ENCODE measurements at regions not wholly inside any gene's neighbourhood (a gene's known extent, or its start where the extent isn't known, plus 50 kb on each side); places are given as distances from the start of the nearest gene placed in this dataset.
"Not testable (repeated sequence)": the region's sequence is repeated elsewhere in the genome, so short reads cannot be mapped to it uniquely, and the experiment has no call there.

GRCh38 chr5:51172903-51173626, 210.2 kb upstream of the ISL1 start:
- DNase-seq = peak; percentile 94

DNA sequence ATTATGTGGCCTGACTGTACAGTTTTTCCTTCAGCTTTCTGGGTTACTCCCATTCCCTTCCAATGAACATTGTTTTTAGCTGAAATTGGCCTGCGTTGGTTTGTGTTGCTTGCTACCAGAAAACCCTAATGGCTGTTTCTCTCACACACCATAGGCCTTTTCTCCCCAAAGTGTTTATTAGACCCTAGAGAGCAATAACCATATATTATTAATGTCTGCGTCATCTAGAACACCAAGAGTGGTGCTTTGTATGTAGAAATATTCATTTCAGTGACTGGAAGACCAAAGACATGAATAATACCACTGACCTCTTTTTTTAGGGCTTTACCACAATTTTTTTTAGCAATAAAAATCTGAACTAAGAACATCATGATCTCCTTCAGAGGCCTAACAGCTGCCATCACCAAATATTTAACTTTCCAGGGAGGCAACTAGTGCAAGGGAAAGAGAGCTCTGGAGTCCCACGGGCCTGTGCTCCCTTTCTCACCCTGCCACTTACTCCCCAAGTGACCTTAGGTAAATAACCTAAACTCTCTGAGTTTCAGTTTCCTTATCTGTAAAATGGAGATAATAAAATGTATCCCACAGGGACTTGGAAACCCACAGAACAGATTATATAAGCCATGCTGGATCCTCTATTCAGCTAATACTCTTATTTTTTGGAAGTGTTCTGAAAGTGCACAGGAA, 201.9 kb upstream of the ISL1 start:
- no peak for DNase-seq

DNA sequence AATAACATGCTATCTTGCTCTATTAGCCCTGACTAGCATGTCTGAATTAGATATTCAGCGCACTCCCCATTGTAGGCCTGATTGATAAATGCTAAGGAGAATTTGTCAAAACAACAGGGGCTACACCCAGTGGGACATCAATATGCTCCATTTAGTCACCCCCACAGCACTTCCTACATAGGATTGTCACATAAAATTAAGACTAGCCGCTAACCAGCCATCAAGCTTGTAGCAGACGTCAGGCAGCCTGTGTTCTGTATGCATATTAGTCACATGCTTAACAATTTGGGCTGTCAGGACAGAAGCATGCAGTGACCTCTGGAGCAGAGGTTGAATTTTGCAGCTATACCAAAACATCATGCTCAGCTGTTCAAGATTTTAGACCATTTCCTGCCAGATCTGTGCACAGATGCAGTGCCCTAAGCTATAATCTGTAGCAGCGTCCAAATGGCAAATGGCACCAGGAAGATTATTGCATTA, 197.4 kb upstream of the ISL1 start:
- peak; percentile 61 for DNase-seq

DNA sequence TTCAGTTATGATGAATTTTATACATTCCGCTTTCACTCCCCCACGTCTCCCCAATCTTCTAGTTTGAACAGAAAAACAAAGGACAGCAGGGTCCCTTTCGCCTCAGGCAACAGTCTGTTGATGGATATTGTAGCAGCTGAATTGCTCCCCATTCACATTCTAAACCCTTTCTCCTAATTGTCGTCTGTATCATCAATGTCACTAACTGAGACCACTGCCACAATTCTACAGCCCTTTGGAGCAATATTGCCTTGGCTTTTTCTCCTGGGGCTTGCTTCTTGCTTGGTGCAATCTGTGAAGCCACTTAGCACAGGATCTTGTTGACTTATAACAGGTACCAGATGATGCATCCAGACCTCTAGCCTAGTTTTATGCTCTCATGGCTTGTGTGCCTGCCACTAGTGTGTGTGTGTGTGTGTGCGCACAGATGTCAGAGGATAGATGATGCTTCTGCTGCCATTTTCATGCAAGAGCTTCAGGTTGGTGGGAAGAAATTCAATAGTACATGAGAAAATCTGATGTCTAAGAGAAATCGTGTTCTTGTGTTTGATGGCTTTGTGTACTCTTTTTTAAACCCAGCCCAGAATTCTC, 195.2 kb upstream of the ISL1 start:
- peak; percentile 52 for DNase-seq

GRCh38 chr5:51194671-51195070, 188.6 kb upstream of the ISL1 start:
- DNase-seq = peak; percentile 91

GRCh38 chr5:51201024-51201423, 182.2 kb upstream of the ISL1 start:
- DNase-seq = no peak

GRCh38 chr5:51201708-51202107, 181.5 kb upstream of the ISL1 start:
- no peak for DNase-seq

- no peak for DNase-seq
Observed at GRCh38 chr5:51202161-51202560, 181.1 kb upstream of the ISL1 start.

- DNase-seq = no peak
Observed at GRCh38 chr5:51203598-51203997, 179.7 kb upstream of the ISL1 start.

- DNase-seq = no peak
Observed at GRCh38 chr5:51208296-51208695, 175.0 kb upstream of the ISL1 start.

GRCh38 chr5:51214746-51215145, 168.5 kb upstream of the ISL1 start:
- DNase-seq = no peak

GRCh38 chr5:51225789-51226742, 157.2 kb upstream of the ISL1 start:
- DNase-seq = peak; percentile 61

DNA sequence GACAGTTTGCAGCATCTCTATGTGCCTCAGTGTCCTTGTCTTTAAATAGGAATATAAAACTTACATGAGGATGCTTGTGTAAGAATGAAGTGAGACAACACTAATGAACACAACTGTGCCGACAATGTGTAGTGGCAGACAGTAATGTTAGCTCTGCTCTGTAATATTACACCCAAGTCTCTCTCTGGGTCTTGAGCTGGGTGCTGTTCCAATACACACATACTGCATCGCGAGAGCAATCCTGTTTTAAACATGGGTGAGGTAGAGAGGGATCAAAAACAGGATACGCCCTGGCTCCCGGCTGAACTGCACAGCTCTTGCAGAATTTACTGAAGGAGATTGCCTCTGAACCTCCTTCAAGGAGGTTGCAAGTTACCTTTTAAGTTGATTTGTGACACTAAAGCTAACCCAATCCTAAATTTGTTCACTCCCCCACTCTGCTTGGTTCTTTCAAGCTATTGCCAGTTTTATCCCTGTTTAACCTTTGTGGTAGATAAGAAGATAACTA, 155.2 kb upstream of the ISL1 start:
- peak; percentile 63 for DNase-seq

DNA sequence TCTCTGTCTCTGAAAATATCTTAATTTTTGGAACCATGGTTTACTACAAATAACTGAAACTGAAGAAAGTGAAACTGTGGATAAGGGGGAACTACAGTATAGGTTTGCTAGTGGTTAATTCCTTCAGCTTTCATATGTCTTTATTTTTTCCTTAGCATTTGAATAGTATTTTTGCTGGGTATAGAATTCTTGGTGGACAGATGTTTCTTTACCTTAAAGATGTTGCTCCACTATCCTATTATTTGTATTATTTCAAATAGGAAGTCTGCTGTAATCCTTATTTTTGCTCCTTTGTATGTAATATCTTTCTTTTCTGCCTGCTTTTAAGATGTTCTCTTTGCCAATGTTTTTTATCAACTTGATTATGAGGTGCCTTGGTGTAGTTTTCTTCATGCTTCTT, 152.9 kb upstream of the ISL1 start:
- no peak for DNase-seq

- no peak for DNase-seq
Observed at GRCh38 chr5:51242456-51242855, 140.8 kb upstream of the ISL1 start.

DNA sequence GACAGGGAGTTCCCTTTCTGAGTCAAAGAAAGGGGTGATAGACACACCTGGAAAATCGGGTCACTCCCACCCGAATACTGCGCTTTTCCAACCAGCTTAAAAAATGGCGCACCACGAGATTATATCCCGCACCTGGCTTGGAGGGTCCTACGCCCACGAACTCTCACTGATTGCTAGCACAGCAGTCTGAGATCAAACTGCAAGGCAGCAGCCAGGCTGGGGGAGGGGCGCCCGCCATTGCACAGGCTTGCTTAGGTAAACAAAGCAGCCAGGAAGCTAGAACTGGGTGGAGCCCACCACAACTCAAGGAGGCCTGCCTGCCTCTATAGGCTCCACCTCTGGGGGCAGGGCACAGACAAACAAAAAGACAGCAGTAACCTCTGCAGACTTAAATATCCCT, 132.3 kb upstream of the ISL1 start:
- not testable (repeated sequence) for DNase-seq

DNA sequence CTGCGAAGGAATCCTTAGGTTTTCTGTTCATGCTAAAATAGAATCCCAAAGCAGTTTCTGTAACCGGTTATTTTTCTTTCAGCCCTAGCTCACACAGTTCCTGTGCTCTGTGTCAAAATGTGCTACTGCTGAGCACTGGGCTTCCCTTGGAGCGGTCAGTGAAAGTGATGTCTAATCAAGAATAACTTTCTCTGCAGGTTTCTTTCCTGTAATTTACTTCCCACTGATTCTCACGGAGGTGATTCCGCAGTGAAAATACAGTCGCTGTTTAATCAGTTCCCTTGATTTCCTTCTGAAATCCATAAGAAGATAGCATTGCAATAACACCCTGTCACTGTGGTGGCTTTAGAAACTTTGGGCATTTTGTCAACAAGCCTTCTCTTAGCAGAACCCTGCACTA, 112.0 kb upstream of the ISL1 start:
- DNase-seq = no peak

GRCh38 chr5:51273021-51273420, 110.2 kb upstream of the ISL1 start:
- DNase-seq = no peak

DNA sequence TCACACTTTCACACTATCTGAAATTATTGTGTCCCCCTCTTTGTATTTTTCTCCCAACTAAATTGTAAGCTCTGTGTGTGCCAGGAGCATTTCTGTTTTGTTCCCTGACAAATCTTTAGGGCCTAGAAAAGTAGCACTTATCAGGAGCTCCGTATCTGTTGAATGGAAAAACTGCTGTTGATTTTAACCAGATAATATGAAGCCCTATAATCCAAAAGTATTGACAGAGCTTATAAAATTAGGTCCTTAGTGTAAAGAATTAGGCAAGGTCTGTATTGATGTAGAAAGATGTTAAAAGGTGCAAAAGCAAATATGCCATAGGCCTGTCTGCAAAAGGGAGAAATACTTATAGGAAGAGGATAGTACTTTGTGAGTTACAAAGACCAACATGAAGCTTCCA, 109.4 kb upstream of the ISL1 start:
- DNase-seq = no peak

DNA sequence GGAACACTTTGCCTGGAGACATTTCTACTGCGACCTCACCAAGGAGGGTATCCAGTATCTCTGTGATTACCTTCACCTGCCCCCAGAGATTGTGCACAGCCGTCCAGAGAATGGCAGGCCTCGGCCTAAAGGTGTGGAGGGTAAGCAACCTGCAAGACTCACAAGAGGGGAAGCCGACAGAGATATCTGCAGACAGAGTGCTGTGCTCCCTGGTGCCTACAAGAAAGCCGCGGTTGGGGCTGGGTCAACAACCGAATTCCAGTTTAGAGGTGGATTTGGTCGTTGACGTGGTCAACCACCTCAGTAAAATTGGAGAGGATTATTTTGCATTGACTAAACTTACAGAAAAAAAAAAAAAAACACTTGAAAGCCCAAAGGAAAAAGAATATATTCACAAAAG, 107.8 kb upstream of the ISL1 start:
- DNase-seq = no peak

GRCh38 chr5:51276250-51276649, 107.0 kb upstream of the ISL1 start:
- no peak for DNase-seq

GRCh38 chr5:51278539-51278938, 104.7 kb upstream of the ISL1 start:
- DNase-seq = no peak
